Thyroid gland (tissue), 4 donors: ENCODE measurements at regions not wholly inside any gene's neighbourhood (a gene's known extent, or its start where the extent isn't known, plus 50 kb on each side); places are given as distances from the start of the nearest gene placed in this dataset.

ENCODE experiments used
- DNase-seq, 2 donors: peaks; one replicate each; pipeline ENCODE4 v3.0.0-alpha.2; 2019
- H3K27ac ChIP-seq, 3 donors: fragments of 200-600 bp; sonication (generic); 1 replicate in 2 of 3; 2 replicates in 1 of 3; pipeline ENCODE4 v1.5.1; 2016 to 2019; ENCODE audit warnings: mild to moderate bottlenecking in 1 of 3, moderate library complexity in 1 of 3
- H3K27me3 ChIP-seq: fragments of 200-600 bp; sonication (generic); one replicate; pipeline ENCODE4 v1.5.1; 2019
- H3K36me3 ChIP-seq, 2 donors: fragments of 200-600 bp; sonication (generic); one replicate each; pipeline ENCODE4 v1.5.1; 2016 to 2019
- H3K4me1 ChIP-seq, 2 donors: fragments of 200-600 bp; sonication (generic); one replicate each; pipeline ENCODE4 v1.5.1; 2017 to 2019
- H3K4me3 ChIP-seq, 3 donors: fragments of 200-600 bp; sonication (generic); replicated peaks in 1 of 3; 1 replicate in 2 of 3; 2 replicates in 1 of 3; pipeline ENCODE4 v1.5.1; 2016; ENCODE audit warnings: mild to moderate bottlenecking in 1 of 3
- H3K9me3 ChIP-seq: fragments of 200-600 bp; sonication (generic); one replicate; pipeline ENCODE4 v1.5.1; 2017
- CTCF ChIP-seq, 6 experiments: fragments of 200-600 bp in 3 of 6; fragments of 450-650 bp in 3 of 6; sonication (generic) in 3 of 6; IDR thresholded peaks; one replicate each; pipeline ENCODE4 v1.5.1; 2016 to 2019; ENCODE audit warnings: antibody characterized with exemption in 6 of 6, mild to moderate bottlenecking in 2 of 6, inconsistent platforms in 1 of 6, moderate library complexity in 1 of 6
- POLR2A ChIP-seq, 2 donors: fragments of 450-650 bp; IDR thresholded peaks; one replicate each; pipeline ENCODE4 v1.6.1; 2017; ENCODE audit warnings: antibody characterized with exemption in 2 of 2, mild to moderate bottlenecking in 2 of 2, moderate library complexity in 1 of 2
- WGBS, 2 donors: methylation state at CpG; one replicate each; pipeline ENCODE4 v1.1.5; 2017; 5-methylcytosine and 5-hydroxymethylcytosine counted together
- intact Hi-C: fragments of 100-400 bp; cut with DNase I; formaldehyde crosslinking; loops from one replicate; pipeline ENCODE4 v1.15.1; 2023

GRCh38 chr4:126267689-126268088, 952.9 kb downstream of the FAT4 start:
- 31 to 46% methylated on average over 1 of the region's 1 CpG for WGBS, 2 donors

GRCh38 chr4:126268106-126268505, 953.4 kb downstream of the FAT4 start:
- H3K27ac ChIP-seq = no peak overlapping the region
- DNase-seq = no peak
- no peaks in the 10 kb centered on the region for H3K9me3 ChIP-seq
- peaks cover 8 to 14% of the 10 kb centered on the region in 2 donors for H3K4me1 ChIP-seq
- H3K36me3 ChIP-seq = no peaks in the 10 kb centered on the region
- no peak overlapping the region for H3K4me3 ChIP-seq
- intact Hi-C loops = no loop called here
- H3K27me3 ChIP-seq = no peaks in the 10 kb centered on the region
- TF ChIP-seq POLR2A (IDR thresholded peaks at IDR 0.05) = no peak
- TF ChIP-seq CTCF (IDR thresholded peaks at IDR 0.05) = no peak

More at GRCh38 chr4:126267689-126268088, 952.9 kb downstream of the FAT4 start:
- H3K36me3 ChIP-seq = no peaks in the 10 kb centered on the region
- intact Hi-C loops = no loop called here
- no peak overlapping the region for H3K4me3 ChIP-seq
- H3K9me3 ChIP-seq = no peaks in the 10 kb centered on the region
- H3K4me1 ChIP-seq = peaks cover 8 to 14% of the 10 kb centered on the region in 2 donors
- H3K27ac ChIP-seq = no peak overlapping the region
- H3K27me3 ChIP-seq = no peaks in the 10 kb centered on the region
- DNase-seq = no peak
- no peak for TF ChIP-seq POLR2A (IDR thresholded peaks at IDR 0.05)
- no peak for TF ChIP-seq CTCF (IDR thresholded peaks at IDR 0.05)

- Histone ChIP-seq H3K9me3 (no peaks in the 10 kb centered on the region), H3K27ac (no peak overlapping the region), H3K36me3 (no peaks in the 10 kb centered on the region), H3K4me3 (no peak overlapping the region), H3K4me1 (peaks cover 3 to 14% of the 10 kb centered on the region in 2 donors), H3K27me3 (no peaks in the 10 kb centered on the region)
- intact Hi-C loops = no loop called here
- TF ChIP-seq CTCF (IDR thresholded peaks at IDR 0.05) = no peak
- 78 to 81% methylated on average over 6 of the region's 6 CpGs for WGBS, 2 donors
- DNase-seq = no peak
Measured at GRCh38 chr4:126269106-126269505, 954.4 kb downstream of the FAT4 start.

- intact Hi-C loops = no loop called here
- TF ChIP-seq CTCF (IDR thresholded peaks at IDR 0.05) (no peak), POLR2A (IDR thresholded peaks at IDR 0.05) (no peak)
- H3K9me3 ChIP-seq = no peaks in the 10 kb centered on the region
- H3K27me3 ChIP-seq = no peaks in the 10 kb centered on the region
- H3K36me3 ChIP-seq = no peaks in the 10 kb centered on the region
- peak in 1 of 2 donors; percentile 29 for DNase-seq
- peaks cover 3 to 14% of the 10 kb centered on the region in 2 donors for H3K4me1 ChIP-seq
- H3K4me3 ChIP-seq = no peak overlapping the region
- peak overlapping the region in 2 of 3 donors; percentile 39 to 62 for H3K27ac ChIP-seq
- 12 to 21% methylated on average over 1 of the region's 1 CpG for WGBS, 2 donors
Measured at GRCh38 chr4:126271292-126271691, 956.5 kb downstream of the FAT4 start.

GRCh38 chr4:126273746-126274145, 959.0 kb downstream of the FAT4 start:
- TF ChIP-seq CTCF (IDR thresholded peaks at IDR 0.05) = no peak
- intact Hi-C loops = no loop called here

More at GRCh38 chr4:126273746-126274145, 959.0 kb downstream of the FAT4 start:
- Histone ChIP-seq H3K36me3 (no peaks in the 10 kb centered on the region), H3K27ac (no peak overlapping the region), H3K4me1 (peaks cover 3 to 14% of the 10 kb centered on the region in 2 donors), H3K9me3 (no peaks in the 10 kb centered on the region), H3K27me3 (no peaks in the 10 kb centered on the region), H3K4me3 (no peak overlapping the region)
- no peak for DNase-seq
- WGBS, 2 donors = 54 to 62% methylated on average over 2 of the region's 2 CpGs
